PC-3 (cell line): ENCODE measurements at regions not wholly inside any gene's neighbourhood (a gene's known extent, or its start where the extent isn't known, plus 50 kb on each side); places are given as distances from the start of the nearest gene placed in this dataset.

ENCODE experiments used
- ATAC-seq: fragments of 200-7000 bp; cut with Tn5 transposase; 2 replicates; pipeline ENCODE4 v1.9.1; 2020; ENCODE audit warnings: mild to moderate bottlenecking, moderate library complexity
- BruUV-seq: library from RNA; stranded (reverse); fragments of 400-500 nt; replicated peaks from 2 replicates; lab custom pipeline; 2021; lab: Mats Ljungman, UMichigan
- CTCF ChIA-PET: fragments of 300-600 bp; sonication (Branson Sonifier 250); formaldehyde crosslinking; loops from one replicate; lab custom pipeline; 2022; ENCODE audit warnings: antibody characterized with exemption; lab: Charles Lee
- POLR2A ChIA-PET: fragments of 300-600 bp; sonication (Branson Sonifier 250); formaldehyde crosslinking; loops from one replicate; lab custom pipeline; 2022; ENCODE audit warnings: antibody characterized with exemption; ENCODE audit not compliant: unreplicated experiment; lab: Charles Lee
- DNase-seq: peaks from one replicate; pipeline ENCODE4 v3.0.0-alpha.2; 2015
- H2AFZ ChIP-seq: fragments of 300-600 bp; sonication (generic); 2 replicates; pipeline ENCODE4 v1.6.0; 2016; ENCODE audit warnings: antibody characterized with exemption, low read length
- H3F3A ChIP-seq: fragments of 300-600 bp; sonication (generic); one replicate; pipeline ENCODE4 v1.6.0; 2017; ENCODE audit warnings: antibody characterized with exemption, low read length, control low read depth, mild to moderate bottlenecking; ENCODE audit not compliant: unreplicated experiment
- H3K27ac ChIP-seq: fragments of 300-600 bp; sonication (generic); 2 replicates; pipeline ENCODE4 v1.5.1; 2016; ENCODE audit warnings: mild to moderate bottlenecking, low read length
- H3K27me3 ChIP-seq: fragments of 300-600 bp; sonication (generic); 2 replicates; pipeline ENCODE4 v1.6.1; 2016; ENCODE audit warnings: low read length, mixed read lengths
- H3K36me3 ChIP-seq: fragments of 300-600 bp; sonication (generic); 2 replicates; pipeline ENCODE4 v1.6.1; 2016; ENCODE audit warnings: low read depth, mixed run types, low read length, mixed read lengths
- H3K4me1 ChIP-seq: fragments of 300-600 bp; sonication (generic); 2 replicates; pipeline ENCODE4 v1.5.1; 2016; ENCODE audit warnings: low read length; ENCODE audit not compliant: insufficient read depth
- H3K4me2 ChIP-seq: fragments of 300-600 bp; sonication (generic); 2 replicates; pipeline ENCODE4 v1.6.0; 2016; ENCODE audit warnings: low read length
- H3K4me3 ChIP-seq: fragments of 300-600 bp; sonication (generic); 2 replicates; pipeline ENCODE4 v1.5.1; 2016; ENCODE audit warnings: mild to moderate bottlenecking, low read length, mixed read lengths
- H3K79me2 ChIP-seq: fragments of 300-600 bp; sonication (generic); 2 replicates; pipeline ENCODE4 v1.6.1; 2017; ENCODE audit warnings: low read length, mixed read lengths
- H3K9ac ChIP-seq: fragments of 300-600 bp; sonication (generic); 2 replicates; pipeline ENCODE4 v1.6.0; 2016; ENCODE audit warnings: mild to moderate bottlenecking, low read length
- H3K9me2 ChIP-seq: fragments of 300-600 bp; sonication (generic); replicated peaks from 2 replicates; pipeline ENCODE4 v1.6.1; 2016; ENCODE audit warnings: mixed run types, low read length, mixed read lengths
- H3K9me3 ChIP-seq: fragments of 300-600 bp; sonication (generic); 2 replicates; pipeline ENCODE4 v1.6.1; 2016; ENCODE audit warnings: low read length, mixed read lengths
- H4K20me1 ChIP-seq: fragments of 300-600 bp; sonication (generic); 2 replicates; pipeline ENCODE4 v1.6.1; 2016; ENCODE audit warnings: low read length, mixed read lengths
- EZH2 ChIP-seq: fragments of 300-600 bp; sonication (generic); IDR thresholded peaks from one replicate; pipeline ENCODE4 v1.6.1; 2017; ENCODE audit warnings: antibody characterized with exemption, mild to moderate bottlenecking, low read length; ENCODE audit not compliant: unreplicated experiment
- EZH2phosphoT487 ChIP-seq: fragments of 300-600 bp; sonication (generic); IDR thresholded peaks from 2 replicates; pipeline ENCODE4 v1.6.1; 2018; ENCODE audit warnings: mild to moderate bottlenecking, antibody characterized with exemption, low read length, borderline replicate concordance
- intact Hi-C: fragments of 100-400 bp; cut with micrococcal nuclease; formaldehyde crosslinking; loops from 2 replicates; pipeline ENCODE4 v1.9.0; 2023
- TF ChIP-seq, protein P1 (sequence below): fragments of 300-600 bp; sonication (generic); conservative IDR thresholded peaks from 2 replicates; pipeline ENCODE4 v1.5.1; 2017; ENCODE audit warnings: antibody characterized with exemption, low read depth, mild to moderate bottlenecking, low read length

DNA sequence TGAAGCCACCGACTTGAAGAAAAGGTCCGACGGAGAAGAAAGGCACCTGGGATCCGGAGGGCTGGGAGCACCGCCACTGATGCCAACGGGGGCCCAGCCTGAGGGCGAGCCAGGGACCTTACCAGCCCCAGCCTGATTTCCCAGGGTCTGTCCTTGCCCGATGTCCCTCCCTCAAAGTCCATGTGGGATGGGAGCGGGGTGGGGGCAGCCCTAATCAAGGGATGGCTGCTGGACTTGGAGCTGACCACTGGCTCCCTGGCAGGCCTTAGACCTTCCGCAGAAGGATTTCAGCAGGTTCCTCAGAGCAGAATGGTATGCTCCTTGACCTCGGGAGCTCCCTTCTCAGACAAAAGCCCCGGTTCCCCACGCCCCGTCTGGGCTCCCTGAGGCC is 99.6 kb downstream of the ZFP36L2 start:
- TF ChIP-seq EZH2phosphoT487 (no peak), EZH2 (no peak)
- TF ChIP-seq, protein P1, sequence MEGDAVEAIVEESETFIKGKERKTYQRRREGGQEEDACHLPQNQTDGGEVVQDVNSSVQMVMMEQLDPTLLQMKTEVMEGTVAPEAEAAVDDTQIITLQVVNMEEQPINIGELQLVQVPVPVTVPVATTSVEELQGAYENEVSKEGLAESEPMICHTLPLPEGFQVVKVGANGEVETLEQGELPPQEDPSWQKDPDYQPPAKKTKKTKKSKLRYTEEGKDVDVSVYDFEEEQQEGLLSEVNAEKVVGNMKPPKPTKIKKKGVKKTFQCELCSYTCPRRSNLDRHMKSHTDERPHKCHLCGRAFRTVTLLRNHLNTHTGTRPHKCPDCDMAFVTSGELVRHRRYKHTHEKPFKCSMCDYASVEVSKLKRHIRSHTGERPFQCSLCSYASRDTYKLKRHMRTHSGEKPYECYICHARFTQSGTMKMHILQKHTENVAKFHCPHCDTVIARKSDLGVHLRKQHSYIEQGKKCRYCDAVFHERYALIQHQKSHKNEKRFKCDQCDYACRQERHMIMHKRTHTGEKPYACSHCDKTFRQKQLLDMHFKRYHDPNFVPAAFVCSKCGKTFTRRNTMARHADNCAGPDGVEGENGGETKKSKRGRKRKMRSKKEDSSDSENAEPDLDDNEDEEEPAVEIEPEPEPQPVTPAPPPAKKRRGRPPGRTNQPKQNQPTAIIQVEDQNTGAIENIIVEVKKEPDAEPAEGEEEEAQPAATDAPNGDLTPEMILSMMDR, result no peak
- Histone ChIP-seq H3K4me1 (peaks cover 18% of the 10 kb centered on the region), H3F3A (no peaks in the 10 kb centered on the region), H3K9ac (no peak overlapping the region), H4K20me1 (no peaks in the 10 kb centered on the region), H3K4me3 (no peak overlapping the region), H3K79me2 (no peaks in the 10 kb centered on the region), H3K9me3 (no peaks in the 10 kb centered on the region), H3K4me2 (no peak overlapping the region), H2AFZ (no peak overlapping the region), H3K27me3 (no peaks in the 10 kb centered on the region), H3K27ac (no peak overlapping the region), H3K9me2 (no peaks in the 10 kb centered on the region), H3K36me3 (no peaks in the 10 kb centered on the region)
- DNase-seq (no peak), ATAC-seq (no peak)
- ChIA-PET POLR2A (no interaction called here), CTCF (no interaction called here)
- intact Hi-C loops, result no loop called here
- no TSS peak for BruUV-seq

DNA sequence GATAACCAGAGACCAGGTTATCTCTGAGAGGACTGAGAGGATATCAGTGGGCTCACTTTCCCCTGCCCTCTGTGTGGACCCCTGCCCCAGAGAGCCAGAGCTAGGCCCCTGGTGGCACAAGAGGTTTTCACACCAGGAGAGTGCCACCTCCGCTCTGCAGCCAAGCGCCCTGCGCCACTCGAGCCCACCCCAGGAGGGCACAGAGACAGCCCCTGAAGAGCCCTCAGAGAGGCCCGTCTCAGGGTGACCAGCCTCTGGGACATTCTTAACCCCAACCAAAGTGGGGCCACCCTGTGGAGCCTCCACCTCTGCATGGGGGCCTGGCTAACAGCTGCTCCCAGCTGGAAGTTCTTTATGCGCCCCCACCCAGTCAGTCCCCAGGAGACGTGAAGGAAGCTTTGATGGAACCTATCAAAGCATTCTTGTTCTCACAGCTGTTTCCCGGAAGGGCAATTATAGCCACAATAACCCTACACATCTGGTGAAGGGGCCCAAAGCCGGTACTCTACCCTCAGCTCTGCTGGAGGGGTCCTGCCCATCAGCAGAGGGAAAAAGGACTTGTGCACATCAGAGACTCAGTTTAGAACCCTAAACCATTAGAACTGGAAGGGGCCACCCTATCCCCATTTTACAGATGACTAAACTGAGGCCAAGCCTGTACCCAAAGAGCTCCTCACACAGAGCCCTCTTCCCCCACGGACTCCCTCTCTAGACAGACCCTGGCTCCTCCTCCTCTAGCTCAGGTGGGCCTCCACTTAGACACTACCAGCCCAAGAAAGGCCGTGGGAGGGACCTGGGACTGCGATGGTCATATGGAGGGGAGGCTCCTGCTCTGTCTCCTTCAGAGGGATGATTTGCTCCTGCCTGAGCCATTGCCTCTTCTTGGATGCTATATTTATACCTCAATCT is 101.1 kb downstream of the ZFP36L2 start:
- BruUV-seq, result no TSS peak

More for the DNA sequence above, 101.1 kb downstream of the ZFP36L2 start:
- Histone ChIP-seq H3K4me2 (no peak overlapping the region), H3K9me2 (no peaks in the 10 kb centered on the region), H3K36me3 (no peaks in the 10 kb centered on the region), H3K9ac (no peak overlapping the region), H2AFZ (no peak overlapping the region), H3K9me3 (no peaks in the 10 kb centered on the region), H3K4me3 (no peak overlapping the region), H3F3A (no peaks in the 10 kb centered on the region), H3K27ac (no peak overlapping the region), H4K20me1 (no peaks in the 10 kb centered on the region), H3K4me1 (peaks cover 4% of the 10 kb centered on the region), H3K79me2 (no peaks in the 10 kb centered on the region), H3K27me3 (no peaks in the 10 kb centered on the region)
- ATAC-seq (no peak), DNase-seq (no peak)
- TF ChIP-seq, protein P1, result no peak
- no peak for TF ChIP-seq EZH2
- TF ChIP-seq EZH2phosphoT487, result no peak
- POLR2A ChIA-PET, result no interaction called here
- CTCF ChIA-PET, result no interaction called here
- intact Hi-C loops, result no loop called here
